Loucy (cell line): ENCODE measurements at regions not wholly inside any gene's neighbourhood (a gene's known extent, or its start where the extent isn't known, plus 50 kb on each side); places are given as distances from the start of the nearest gene placed in this dataset.

Experiments used
- H2AFZ ChIP-seq: fragments of 200-600 bp; sonication (generic); 2 replicates; pipeline ENCODE4 v1.6.0; 2016; ENCODE audit warnings: antibody characterized with exemption, mild to moderate bottlenecking, low read length, moderate library complexity
- H3F3A ChIP-seq: fragments of 200-600 bp; 2 replicates; pipeline ENCODE4 v1.6.0; 2016; ENCODE audit warnings: antibody characterized with exemption, low read depth, mild to moderate bottlenecking
- H3K27me3 ChIP-seq: fragments of 200-600 bp; sonication (generic); 2 replicates; pipeline ENCODE4 v1.6.1; 2014; ENCODE audit warnings: low read length, mild to moderate bottlenecking; ENCODE audit not compliant: insufficient read depth, poor library complexity, severe bottlenecking
- H3K36me3 ChIP-seq: fragments of 200-600 bp; sonication (generic); 2 replicates; pipeline ENCODE4 v1.6.1; 2016; ENCODE audit warnings: low read length; ENCODE audit not compliant: insufficient read depth
- H3K4me1 ChIP-seq: fragments of 200-600 bp; sonication (generic); 2 replicates; pipeline ENCODE4 v1.5.1; 2014; ENCODE audit warnings: low read length, mild to moderate bottlenecking; ENCODE audit not compliant: insufficient read depth, poor library complexity, severe bottlenecking
- H3K4me2 ChIP-seq: fragments of 200-600 bp; sonication (generic); 2 replicates; pipeline ENCODE4 v1.6.0; 2014; ENCODE audit warnings: antibody characterized with exemption, low read length, low read depth, mild to moderate bottlenecking; ENCODE audit not compliant: poor library complexity, severe bottlenecking
- H3K4me3 ChIP-seq: fragments of 200-600 bp; sonication (generic); 2 replicates; pipeline ENCODE4 v1.5.1; 2014; ENCODE audit warnings: low read length, mild to moderate bottlenecking, mixed read lengths; ENCODE audit not compliant: poor library complexity, severe bottlenecking
- H3K79me2 ChIP-seq: fragments of 200-600 bp; sonication (generic); 2 replicates; pipeline ENCODE4 v1.6.1; 2014; ENCODE audit warnings: low read length; ENCODE audit not compliant: insufficient read depth
- H3K9ac ChIP-seq: fragments of 200-600 bp; sonication (generic); 2 replicates; pipeline ENCODE4 v1.6.0; 2014; ENCODE audit warnings: mild to moderate bottlenecking, low read depth, low read length, moderate library complexity; ENCODE audit not compliant: poor library complexity, severe bottlenecking
- H3K9me2 ChIP-seq: fragments of 200-600 bp; sonication (generic); replicated peaks from 2 replicates; pipeline ENCODE4 v1.6.1; 2016; ENCODE audit warnings: low read depth, low read length, mixed read lengths
- H3K9me3 ChIP-seq: fragments of 200-600 bp; sonication (generic); 2 replicates; pipeline ENCODE4 v1.6.1; 2014; ENCODE audit warnings: mild to moderate bottlenecking, antibody characterized with exemption, low read length, low read depth; ENCODE audit not compliant: insufficient read depth
- H4K20me1 ChIP-seq: fragments of 200-600 bp; sonication (generic); 2 replicates; pipeline ENCODE4 v1.6.0; 2014; ENCODE audit warnings: antibody characterized with exemption, low read length, mild to moderate bottlenecking; ENCODE audit not compliant: insufficient read depth, poor library complexity, severe bottlenecking
- EZH2phosphoT487 ChIP-seq: fragments of 200-600 bp; IDR thresholded peaks from 2 replicates; pipeline ENCODE4 v1.6.1; 2018; ENCODE audit warnings: antibody characterized with exemption, mild to moderate bottlenecking, moderate library complexity, borderline replicate concordance
- TF ChIP-seq, protein P1 (sequence below): fragments of 200-600 bp; sonication (generic); conservative IDR thresholded peaks from 2 replicates; pipeline ENCODE4 v1.5.1; 2014; ENCODE audit warnings: mild to moderate bottlenecking, antibody characterized with exemption, low read length

DNA sequence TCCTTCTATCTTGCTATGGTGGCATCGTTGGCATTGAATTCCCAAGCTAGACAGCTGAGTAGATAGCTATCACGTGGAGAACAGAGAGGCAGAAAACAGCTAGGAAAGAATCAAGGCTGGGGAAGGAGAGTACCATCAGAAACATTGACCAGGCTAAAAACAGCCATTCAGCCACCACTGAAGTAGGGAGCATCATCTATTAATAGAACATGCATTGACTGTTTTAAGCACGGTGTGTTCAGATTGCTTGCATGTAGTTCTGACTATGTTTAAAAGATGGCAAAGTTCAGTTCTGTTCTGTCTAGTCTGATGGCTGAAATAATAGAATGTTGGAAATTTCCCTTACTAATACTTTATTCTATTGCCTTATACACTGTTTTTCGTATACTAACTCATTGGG lies 413.0 kb downstream of the GABRB3 start:
- no peaks in the 10 kb centered on the region for H4K20me1 ChIP-seq
- no peaks in the 10 kb centered on the region for H3K4me1 ChIP-seq
- no peaks in the 10 kb centered on the region for H3K27me3 ChIP-seq
- H3K4me3 ChIP-seq, result no peak overlapping the region
- no peaks in the 10 kb centered on the region for H3K9me2 ChIP-seq
- no peaks in the 10 kb centered on the region for H3K36me3 ChIP-seq
- H3K9ac ChIP-seq, result no peak overlapping the region
- no peak overlapping the region for H2AFZ ChIP-seq
- TF ChIP-seq, protein P1, sequence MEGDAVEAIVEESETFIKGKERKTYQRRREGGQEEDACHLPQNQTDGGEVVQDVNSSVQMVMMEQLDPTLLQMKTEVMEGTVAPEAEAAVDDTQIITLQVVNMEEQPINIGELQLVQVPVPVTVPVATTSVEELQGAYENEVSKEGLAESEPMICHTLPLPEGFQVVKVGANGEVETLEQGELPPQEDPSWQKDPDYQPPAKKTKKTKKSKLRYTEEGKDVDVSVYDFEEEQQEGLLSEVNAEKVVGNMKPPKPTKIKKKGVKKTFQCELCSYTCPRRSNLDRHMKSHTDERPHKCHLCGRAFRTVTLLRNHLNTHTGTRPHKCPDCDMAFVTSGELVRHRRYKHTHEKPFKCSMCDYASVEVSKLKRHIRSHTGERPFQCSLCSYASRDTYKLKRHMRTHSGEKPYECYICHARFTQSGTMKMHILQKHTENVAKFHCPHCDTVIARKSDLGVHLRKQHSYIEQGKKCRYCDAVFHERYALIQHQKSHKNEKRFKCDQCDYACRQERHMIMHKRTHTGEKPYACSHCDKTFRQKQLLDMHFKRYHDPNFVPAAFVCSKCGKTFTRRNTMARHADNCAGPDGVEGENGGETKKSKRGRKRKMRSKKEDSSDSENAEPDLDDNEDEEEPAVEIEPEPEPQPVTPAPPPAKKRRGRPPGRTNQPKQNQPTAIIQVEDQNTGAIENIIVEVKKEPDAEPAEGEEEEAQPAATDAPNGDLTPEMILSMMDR, result no peak
- TF ChIP-seq EZH2phosphoT487, result no peak
- no peaks in the 10 kb centered on the region; the same call in 1 of the 2 replicates for H3K9me3 ChIP-seq
- no peaks in the 10 kb centered on the region for H3K79me2 ChIP-seq
- no peak overlapping the region for H3K4me2 ChIP-seq
- no peaks in the 10 kb centered on the region for H3F3A ChIP-seq

DNA sequence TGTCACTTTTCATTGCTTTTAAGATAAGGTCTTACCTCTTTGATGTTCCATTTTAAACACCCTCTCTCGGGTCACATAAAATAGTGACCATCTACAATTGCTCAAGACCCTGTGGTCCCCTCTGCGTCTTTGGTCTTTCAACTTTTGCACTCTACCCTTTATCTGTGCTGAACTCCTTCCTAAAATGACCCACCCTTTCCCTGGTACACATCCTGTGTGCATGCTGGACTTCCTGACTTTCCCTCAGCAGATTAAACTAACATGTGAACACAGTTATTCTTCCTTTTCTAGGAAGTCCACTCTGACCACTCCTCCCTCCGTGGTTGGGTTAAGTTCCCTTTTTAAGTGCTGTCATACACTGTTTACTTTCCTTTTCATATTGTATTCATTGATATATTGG lies 414.2 kb downstream of the GABRB3 start:
- H3F3A ChIP-seq, result no peaks in the 10 kb centered on the region
- H3K79me2 ChIP-seq, result no peaks in the 10 kb centered on the region
- no peaks in the 10 kb centered on the region for H3K36me3 ChIP-seq
- no peak overlapping the region for H3K4me3 ChIP-seq
- no peak overlapping the region for H3K9ac ChIP-seq
- no peaks in the 10 kb centered on the region for H3K27me3 ChIP-seq
- no peaks in the 10 kb centered on the region for H3K9me2 ChIP-seq
- H3K9me3 ChIP-seq, result no peaks in the 10 kb centered on the region; the same call in 1 of the 2 replicates
- TF ChIP-seq, protein P1, result no peak
- TF ChIP-seq EZH2phosphoT487, result no peak
- no peak overlapping the region for H2AFZ ChIP-seq
- H3K4me1 ChIP-seq, result no peaks in the 10 kb centered on the region
- H3K4me2 ChIP-seq, result no peak overlapping the region
- no peaks in the 10 kb centered on the region for H4K20me1 ChIP-seq

DNA sequence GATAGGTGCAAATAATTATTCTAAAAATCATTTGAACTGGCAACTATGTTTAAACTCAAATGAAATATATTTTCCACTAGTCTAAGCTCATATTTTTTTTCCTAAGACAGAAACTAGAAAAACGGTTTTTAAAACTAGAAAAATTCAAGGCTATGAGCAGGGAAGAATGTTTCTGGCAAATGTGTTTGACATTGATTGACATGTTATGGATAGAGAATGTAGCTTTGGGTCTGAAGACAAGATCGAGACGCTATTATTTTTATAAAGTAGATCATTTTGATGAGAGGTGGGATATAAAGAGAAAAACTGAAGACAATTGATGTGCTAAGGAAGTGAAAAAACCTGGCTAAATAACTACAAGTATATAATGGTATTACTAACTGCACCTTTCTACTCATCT lies 415.2 kb downstream of the GABRB3 start:
- H3K9me2 ChIP-seq, result no peaks in the 10 kb centered on the region
- no peak overlapping the region for H2AFZ ChIP-seq
- no peaks in the 10 kb centered on the region for H3K36me3 ChIP-seq
- no peaks in the 10 kb centered on the region for H3K27me3 ChIP-seq
- H3K9me3 ChIP-seq, result no peaks in the 10 kb centered on the region
- no peak overlapping the region for H3K9ac ChIP-seq
- H3K79me2 ChIP-seq, result no peaks in the 10 kb centered on the region
- H3K4me3 ChIP-seq, result no peak overlapping the region
- H3K4me2 ChIP-seq, result no peak overlapping the region
- no peaks in the 10 kb centered on the region for H4K20me1 ChIP-seq
- no peaks in the 10 kb centered on the region for H3K4me1 ChIP-seq
- TF ChIP-seq EZH2phosphoT487, result no peak
- TF ChIP-seq, protein P1, result no peak
- no peaks in the 10 kb centered on the region for H3F3A ChIP-seq
